ENCODE measurements at regions not wholly inside any gene's neighbourhood (a gene's known extent, or its start where the extent isn't known, plus 50 kb on each side); places are given as distances from the start of the nearest gene placed in this dataset.

GRCh38 chr13:82905071-82905470, 977.2 kb downstream of the SLITRK1 start:
- Histone ChIP-seq H3K4me1 (replicated peaks in 1 of 2) (no peaks in the 10 kb centered on the region), H3K27me3 (no peaks in the 10 kb centered on the region), H3K9me3 (replicated peaks in 1 of 3) (no peaks in the 10 kb centered on the region), H3K27ac (no peak overlapping the region), H3K36me3 (replicated peaks in 1 of 2) (no peaks in the 10 kb centered on the region), H3K4me3 (no peak overlapping the region)
- intact Hi-C loops (cut with DNase I), result no loop called here
- no peak for TF ChIP-seq CTCF (IDR thresholded peaks at IDR 0.05)
- no peak for TF ChIP-seq POLR2A (IDR thresholded peaks at IDR 0.05)
- DNase-seq, result no peak
- WGBS, 4 donors, result 13 to 73% (median 55%) methylated on average over 1 to 2 of the region's 2 CpGs

- Histone ChIP-seq H3K27ac (no peak overlapping the region), H3K9me3 (replicated peaks in 1 of 3) (no peaks in the 10 kb centered on the region), H3K4me1 (replicated peaks in 1 of 2) (no peaks in the 10 kb centered on the region), H3K4me3 (no peak overlapping the region), H3K27me3 (no peaks in the 10 kb centered on the region), H3K36me3 (replicated peaks in 1 of 2) (no peaks in the 10 kb centered on the region)
- intact Hi-C loops (cut with DNase I), result no loop called here
- TF ChIP-seq CTCF (IDR thresholded peaks at IDR 0.05), result no peak
- TF ChIP-seq POLR2A (IDR thresholded peaks at IDR 0.05), result no peak
- DNase-seq, result no peak
Observed at GRCh38 chr13:82900453-82900852, 981.8 kb downstream of the SLITRK1 start.

GRCh38 chr13:82898586-82898985, 983.7 kb downstream of the SLITRK1 start:
- intact Hi-C loops (cut with DNase I), result no loop called here
- no peak overlapping the region for H3K4me3 ChIP-seq
- 71 to 81% (median 78%) methylated on average over 3 of the region's 3 CpGs for WGBS, 4 donors

GRCh38 chr13:82879921-82880320, 1002.4 kb downstream of the SLITRK1 start:
- DNase-seq, result no peak
- Histone ChIP-seq H3K27me3 (no peaks in the 10 kb centered on the region), H3K36me3 (replicated peaks in 1 of 2) (no peaks in the 10 kb centered on the region), H3K27ac (no peak overlapping the region), H3K4me1 (replicated peaks in 1 of 2) (no peaks in the 10 kb centered on the region), H3K9me3 (replicated peaks in 1 of 3) (no peaks in the 10 kb centered on the region), H3K4me3 (no peak overlapping the region)
- WGBS, 4 donors, result 41 to 53% (median 46%) methylated on average over 1 of the region's 1 CpG
- TF ChIP-seq CTCF (IDR thresholded peaks at IDR 0.05) (no peak), POLR2A (IDR thresholded peaks at IDR 0.05) (no peak)
- intact Hi-C loops (cut with DNase I), result no loop called here

More at GRCh38 chr13:82898586-82898985, 983.7 kb downstream of the SLITRK1 start:
- Histone ChIP-seq H3K9me3 (replicated peaks in 1 of 3) (no peaks in the 10 kb centered on the region), H3K27ac (no peak overlapping the region), H3K27me3 (no peaks in the 10 kb centered on the region), H3K4me1 (replicated peaks in 1 of 2) (no peaks in the 10 kb centered on the region), H3K36me3 (replicated peaks in 1 of 2) (no peaks in the 10 kb centered on the region)
- DNase-seq, result no peak
- no peak for TF ChIP-seq POLR2A (IDR thresholded peaks at IDR 0.05)
- TF ChIP-seq CTCF (IDR thresholded peaks at IDR 0.05), result no peak
